LNCaP clone FGC (cell line): ENCODE measurements at regions not wholly inside any gene's neighbourhood (a gene's known extent, or its start where the extent isn't known, plus 50 kb on each side); places are given as distances from the start of the nearest gene placed in this dataset.

Experiments used
- DNase-seq: peaks from one replicate; pipeline ENCODE4 v3.0.0-alpha.2; 2011; ENCODE audit warnings: low read depth
- H3K4me3 ChIP-seq: 2 replicates; pipeline ENCODE4 v1.5.1; 2011; ENCODE audit warnings: mild to moderate bottlenecking, low read depth, low read length, control low read depth
- TF ChIP-seq, protein P1 (sequence below): IDR thresholded peaks from 2 replicates; pipeline ENCODE4 v1.5.1; 2012; ENCODE audit warnings: mild to moderate bottlenecking; ENCODE audit not compliant: control insufficient read depth, insufficient read depth; ENCODE audit errors: extremely low read depth

DNA sequence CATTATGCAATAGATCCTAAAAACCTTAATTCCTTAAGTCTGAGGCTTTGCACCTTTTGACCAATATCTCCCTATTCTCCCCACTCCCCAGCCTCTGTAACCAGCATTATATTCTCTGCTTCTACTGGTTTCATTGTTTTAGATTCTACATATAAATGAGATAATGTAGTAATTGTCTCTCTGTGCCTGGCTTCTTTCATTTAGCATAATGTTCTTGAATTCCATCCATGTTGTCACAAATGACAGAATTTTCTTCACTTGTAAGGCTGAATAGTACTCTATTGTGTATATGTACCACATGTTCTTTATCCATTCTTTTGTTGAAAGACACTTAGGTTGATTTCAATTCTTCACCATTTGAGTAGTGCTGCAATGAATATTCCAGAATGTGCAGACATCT lies 66.0 kb downstream of the MAGEC1 start:
- DNase-seq: no peak
- TF ChIP-seq, protein P1, sequence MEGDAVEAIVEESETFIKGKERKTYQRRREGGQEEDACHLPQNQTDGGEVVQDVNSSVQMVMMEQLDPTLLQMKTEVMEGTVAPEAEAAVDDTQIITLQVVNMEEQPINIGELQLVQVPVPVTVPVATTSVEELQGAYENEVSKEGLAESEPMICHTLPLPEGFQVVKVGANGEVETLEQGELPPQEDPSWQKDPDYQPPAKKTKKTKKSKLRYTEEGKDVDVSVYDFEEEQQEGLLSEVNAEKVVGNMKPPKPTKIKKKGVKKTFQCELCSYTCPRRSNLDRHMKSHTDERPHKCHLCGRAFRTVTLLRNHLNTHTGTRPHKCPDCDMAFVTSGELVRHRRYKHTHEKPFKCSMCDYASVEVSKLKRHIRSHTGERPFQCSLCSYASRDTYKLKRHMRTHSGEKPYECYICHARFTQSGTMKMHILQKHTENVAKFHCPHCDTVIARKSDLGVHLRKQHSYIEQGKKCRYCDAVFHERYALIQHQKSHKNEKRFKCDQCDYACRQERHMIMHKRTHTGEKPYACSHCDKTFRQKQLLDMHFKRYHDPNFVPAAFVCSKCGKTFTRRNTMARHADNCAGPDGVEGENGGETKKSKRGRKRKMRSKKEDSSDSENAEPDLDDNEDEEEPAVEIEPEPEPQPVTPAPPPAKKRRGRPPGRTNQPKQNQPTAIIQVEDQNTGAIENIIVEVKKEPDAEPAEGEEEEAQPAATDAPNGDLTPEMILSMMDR: no peak
- H3K4me3 ChIP-seq: no peak overlapping the region

GRCh38 chrX:141960578-141960977 lies 56.9 kb downstream of the MAGEC1 start:
- DNase-seq: no peak
- H3K4me3 ChIP-seq: no peak overlapping the region
- TF ChIP-seq, protein P1: no peak
